ENCODE measurements at regions not wholly inside any gene's neighbourhood (a gene's known extent, or its start where the extent isn't known, plus 50 kb on each side); places are given as distances from the start of the nearest gene placed in this dataset.
A peak's percentile ranks its signal among the peaks of the same experiment; 100 is the strongest.

DNA sequence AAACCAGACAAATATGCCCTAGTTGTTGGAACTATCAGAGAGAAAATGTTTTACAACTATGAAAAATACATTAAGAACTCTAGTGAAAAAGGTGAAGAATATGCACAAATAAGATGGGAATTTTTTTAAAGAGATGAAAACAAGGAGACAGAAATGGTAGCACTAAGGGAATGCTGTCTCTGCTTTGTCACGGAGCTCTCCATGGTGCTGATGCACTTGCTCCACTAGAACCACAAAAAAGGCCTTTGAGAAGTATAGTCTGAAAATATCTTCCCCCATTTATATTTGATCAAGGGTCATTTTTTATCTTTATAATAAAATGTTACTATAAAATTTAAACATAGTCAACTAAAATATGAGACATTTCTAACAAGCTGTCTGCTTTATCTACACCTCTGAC, 1655.5 kb upstream of the AGA start:
- intact Hi-C loops (cut with micrococcal nuclease) (no loop called here), dilution Hi-C loops (cut with HindIII; ENCODE audit: low sequenced_read_pairs, unreplicated experiment) (no loop called here), in situ Hi-C loops (cut with MboI; ENCODE audit: low sequenced_read_pairs) (no loop called here)
- no peaks in the 10 kb centered on the region for H3K4me1 ChIP-seq (ENCODE audit: control insufficient read depth, insufficient read depth, low read length)
- H2AK9ac ChIP-seq (replicated peaks; ENCODE audit: low read depth, low read length, poor library complexity) = no peak overlapping the region
- no peaks in the 10 kb centered on the region for H3K79me1 ChIP-seq (ENCODE audit: low read depth in 1 of 2, low read length in 2 of 2)
- no peak overlapping the region for H4K8ac ChIP-seq (ENCODE audit: low read depth in 2 of 2, low read length in 2 of 2)
- no peak overlapping the region for H4K5ac ChIP-seq (ENCODE audit: low read depth, low read length)
- H2AFZ ChIP-seq (replicated peaks; ENCODE audit: low read length, poor library complexity) = no peak overlapping the region
- no peaks in the 10 kb centered on the region for H3K36me3 ChIP-seq (ENCODE audit: control insufficient read depth, insufficient read depth, low read length)
- H4K20me1 ChIP-seq (ENCODE audit: insufficient read depth, low read length) = no peaks in the 10 kb centered on the region
- H3K9me3 ChIP-seq (ENCODE audit: control insufficient read depth, insufficient read depth, low read length) = no peaks in the 10 kb centered on the region
- no TSS peak for BruUV-seq (replicated peaks)
- DNase-seq (peak; percentile 37), ATAC-seq (ENCODE audit: low read depth) (peak; percentile 44; the same call in 1 of the 2 replicates)
- no peaks in the 10 kb centered on the region for H3K27me3 ChIP-seq (ENCODE audit: control insufficient read depth, insufficient read depth, low read length)
- no peak overlapping the region for H4K91ac ChIP-seq (ENCODE audit: insufficient read depth, low read depth, low read length)
- ChIA-PET POLR2A (ENCODE audit: unreplicated experiment) (no interaction called here), CTCF (no interaction called here)
- no CpG with 5 or more reads among the region's 1 CpG for WGBS, 2 experiments (ENCODE audit: extremely low coverage in 2 of 2, insufficient read length in 1 of 2)
- TF ChIP-seq, protein P1, sequence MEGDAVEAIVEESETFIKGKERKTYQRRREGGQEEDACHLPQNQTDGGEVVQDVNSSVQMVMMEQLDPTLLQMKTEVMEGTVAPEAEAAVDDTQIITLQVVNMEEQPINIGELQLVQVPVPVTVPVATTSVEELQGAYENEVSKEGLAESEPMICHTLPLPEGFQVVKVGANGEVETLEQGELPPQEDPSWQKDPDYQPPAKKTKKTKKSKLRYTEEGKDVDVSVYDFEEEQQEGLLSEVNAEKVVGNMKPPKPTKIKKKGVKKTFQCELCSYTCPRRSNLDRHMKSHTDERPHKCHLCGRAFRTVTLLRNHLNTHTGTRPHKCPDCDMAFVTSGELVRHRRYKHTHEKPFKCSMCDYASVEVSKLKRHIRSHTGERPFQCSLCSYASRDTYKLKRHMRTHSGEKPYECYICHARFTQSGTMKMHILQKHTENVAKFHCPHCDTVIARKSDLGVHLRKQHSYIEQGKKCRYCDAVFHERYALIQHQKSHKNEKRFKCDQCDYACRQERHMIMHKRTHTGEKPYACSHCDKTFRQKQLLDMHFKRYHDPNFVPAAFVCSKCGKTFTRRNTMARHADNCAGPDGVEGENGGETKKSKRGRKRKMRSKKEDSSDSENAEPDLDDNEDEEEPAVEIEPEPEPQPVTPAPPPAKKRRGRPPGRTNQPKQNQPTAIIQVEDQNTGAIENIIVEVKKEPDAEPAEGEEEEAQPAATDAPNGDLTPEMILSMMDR (conservative IDR thresholded peaks at IDR 0.05; ENCODE audit: low read depth, low read length) = no peak
- TF ChIP-seq ELK1 (IDR thresholded peaks at IDR 0.05; ENCODE audit: borderline replicate concordance, low read depth, low read length) = no peak
- H3K14ac ChIP-seq (replicated peaks; ENCODE audit: low read depth, low read length) = no peak overlapping the region
- no peak overlapping the region for H2BK5ac ChIP-seq (ENCODE audit: low read depth, low read length, poor library complexity, severe bottlenecking)
- H3K23ac ChIP-seq (ENCODE audit: low read depth, low read length) = no peak overlapping the region
- H3K4me3 ChIP-seq (ENCODE audit: insufficient read depth, low read depth, low read length) = no peak overlapping the region
- no peaks in the 10 kb centered on the region for H3K9me1 ChIP-seq (ENCODE audit: insufficient read depth, low read length)
- no peak overlapping the region for H2BK120ac ChIP-seq (ENCODE audit: low read depth, low read length)
- H3K4ac ChIP-seq (ENCODE audit: low read depth, low read length) = no peak overlapping the region
- H3K56ac ChIP-seq (ENCODE audit: extremely low read depth, insufficient read depth, low read length) = no peak overlapping the region
- H3K18ac ChIP-seq (ENCODE audit: low read depth, low read length) = no peak overlapping the region
- no peak overlapping the region for H3K4me2 ChIP-seq (ENCODE audit: low read depth, low read length)
- H2AK5ac ChIP-seq (ENCODE audit: low read depth, low read length) = no peak overlapping the region
- no peak overlapping the region for H3K27ac ChIP-seq (ENCODE audit: insufficient read depth, low read length)
- no peak overlapping the region for H3K9ac ChIP-seq (ENCODE audit: low read depth, low read length)
- H2BK20ac ChIP-seq (ENCODE audit: low read depth, low read length) = no peak overlapping the region
- H2BK15ac ChIP-seq (ENCODE audit: low read depth, low read length) = no peak overlapping the region

All from IMR-90 (cell line).